ENCODE measurements at regions not wholly inside any gene's neighbourhood (a gene's known extent, or its start where the extent isn't known, plus 50 kb on each side); places are given as distances from the start of the nearest gene placed in this dataset.

- no peak overlapping the region for H3K4me3 ChIP-seq (ENCODE audit: low read length)
- H4K20me1 ChIP-seq (ENCODE audit: insufficient read depth, low read length) = no peaks in the 10 kb centered on the region
- no peaks in the 10 kb centered on the region for H3K27me3 ChIP-seq (replicated peaks; ENCODE audit: insufficient read depth, low read length)
- no peak overlapping the region for H2AFZ ChIP-seq (ENCODE audit: low read length)
- H3K9me3 ChIP-seq (replicated peaks; ENCODE audit: insufficient read depth, low read length) = no peaks in the 10 kb centered on the region
- no peaks in the 10 kb centered on the region for H3F3A ChIP-seq (ENCODE audit: insufficient read depth, low read length)
- H3K79me2 ChIP-seq (ENCODE audit: low read length) = no peaks in the 10 kb centered on the region
- no peak overlapping the region for H3K4me2 ChIP-seq (ENCODE audit: low read depth, low read length)
- TF ChIP-seq EZH2phosphoT487 (IDR thresholded peaks at IDR 0.05; ENCODE audit: low read length) (no peak), CTCF (IDR thresholded peaks at IDR 0.05; ENCODE audit: low read length) (no peak), EZH2 (optimal IDR thresholded peaks at IDR 0.05; ENCODE audit: low read depth, low read length) (no peak)
- no peak for DNase-seq
- no peaks in the 10 kb centered on the region for H3K36me3 ChIP-seq (replicated peaks; ENCODE audit: insufficient read depth, low read length)
- H3K27ac ChIP-seq (ENCODE audit: low read length) = no peak overlapping the region
- H3K9me2 ChIP-seq (replicated peaks; ENCODE audit: insufficient read depth, low read length) = no peaks in the 10 kb centered on the region
- H3K4me1 ChIP-seq (ENCODE audit: low read length) = no peaks in the 10 kb centered on the region
- no peak overlapping the region for H3K9ac ChIP-seq (ENCODE audit: low read length)
Measured at GRCh38 chr9:4400731-4401130, 89.5 kb upstream of the SLC1A1 start.

GRCh38 chr9:4397917-4398316 is 92.4 kb upstream of the SLC1A1 start:
- no peak overlapping the region for H3K27ac ChIP-seq (ENCODE audit: low read length)
- H3K4me1 ChIP-seq (ENCODE audit: low read length) = no peaks in the 10 kb centered on the region
- no peak overlapping the region for H3K4me3 ChIP-seq (ENCODE audit: low read length)
- H4K20me1 ChIP-seq (ENCODE audit: insufficient read depth, low read length) = no peaks in the 10 kb centered on the region
- H3K27me3 ChIP-seq (replicated peaks; ENCODE audit: insufficient read depth, low read length) = no peaks in the 10 kb centered on the region
- H3K4me2 ChIP-seq (ENCODE audit: low read depth, low read length) = no peak overlapping the region
- no peak for TF ChIP-seq EZH2phosphoT487 (IDR thresholded peaks at IDR 0.05; ENCODE audit: low read length)
- TF ChIP-seq CTCF (IDR thresholded peaks at IDR 0.05; ENCODE audit: low read length) = no peak
- no peak for TF ChIP-seq EZH2 (optimal IDR thresholded peaks at IDR 0.05; ENCODE audit: low read depth, low read length)
- DNase-seq = no peak
- no peaks in the 10 kb centered on the region for H3K36me3 ChIP-seq (replicated peaks; ENCODE audit: insufficient read depth, low read length)
- no peaks in the 10 kb centered on the region for H3K79me2 ChIP-seq (ENCODE audit: low read length)
- H3F3A ChIP-seq (ENCODE audit: insufficient read depth, low read length) = no peaks in the 10 kb centered on the region
- H3K9ac ChIP-seq (ENCODE audit: low read length) = no peak overlapping the region
- no peaks in the 10 kb centered on the region for H3K9me2 ChIP-seq (replicated peaks; ENCODE audit: insufficient read depth, low read length)
- no peak overlapping the region for H2AFZ ChIP-seq (ENCODE audit: low read length)
- H3K9me3 ChIP-seq (replicated peaks; ENCODE audit: insufficient read depth, low read length) = no peaks in the 10 kb centered on the region

- no peaks in the 10 kb centered on the region for H3K27me3 ChIP-seq (replicated peaks; ENCODE audit: insufficient read depth, low read length)
- H3K4me1 ChIP-seq (ENCODE audit: low read length) = no peaks in the 10 kb centered on the region
- H3F3A ChIP-seq (ENCODE audit: insufficient read depth, low read length) = no peaks in the 10 kb centered on the region
- no peak overlapping the region for H3K27ac ChIP-seq (ENCODE audit: low read length)
- no peaks in the 10 kb centered on the region for H3K36me3 ChIP-seq (replicated peaks; ENCODE audit: insufficient read depth, low read length)
- H2AFZ ChIP-seq (ENCODE audit: low read length) = no peak overlapping the region
- H4K20me1 ChIP-seq (ENCODE audit: insufficient read depth, low read length) = no peaks in the 10 kb centered on the region
- DNase-seq = no peak
- no peak overlapping the region for H3K4me2 ChIP-seq (ENCODE audit: low read depth, low read length)
- no peaks in the 10 kb centered on the region for H3K79me2 ChIP-seq (ENCODE audit: low read length)
- no peak overlapping the region for H3K4me3 ChIP-seq (ENCODE audit: low read length)
- no peak overlapping the region for H3K9ac ChIP-seq (ENCODE audit: low read length)
- no peaks in the 10 kb centered on the region for H3K9me3 ChIP-seq (replicated peaks; ENCODE audit: insufficient read depth, low read length)
- H3K9me2 ChIP-seq (replicated peaks; ENCODE audit: insufficient read depth, low read length) = no peaks in the 10 kb centered on the region
- TF ChIP-seq EZH2phosphoT487 (IDR thresholded peaks at IDR 0.05; ENCODE audit: low read length) (no peak), CTCF (IDR thresholded peaks at IDR 0.05; ENCODE audit: low read length) (no peak), EZH2 (optimal IDR thresholded peaks at IDR 0.05; ENCODE audit: low read depth, low read length) (no peak)
Measured at GRCh38 chr9:4393806-4394523, 94.1 kb upstream of the GLIS3 start.

All from MM.1S (cell line).